Hepatocyte (in vitro differentiated cells): ENCODE measurements at regions not wholly inside any gene's neighbourhood (a gene's known extent, or its start where the extent isn't known, plus 50 kb on each side); places are given as distances from the start of the nearest gene placed in this dataset.

Experiments used
- DNase-seq: peaks from one replicate; pipeline ENCODE4 v3.0.0-alpha.2; 2016; ENCODE audit warnings: low spot score
- H2AFZ ChIP-seq: fragments of 200-600 bp; sonication (generic); 2 replicates; pipeline ENCODE4 v1.6.0; 2016; ENCODE audit warnings: antibody characterized with exemption, mild to moderate bottlenecking
- H3K27ac ChIP-seq: fragments of 200-600 bp; sonication (generic); 2 replicates; pipeline ENCODE4 v1.5.1; 2016; ENCODE audit warnings: mild to moderate bottlenecking
- H3K27me3 ChIP-seq: fragments of 200-600 bp; sonication (generic); 2 replicates; pipeline ENCODE4 v1.6.1; 2016
- H3K36me3 ChIP-seq: fragments of 200-600 bp; sonication (generic); replicated peaks from 2 replicates; pipeline ENCODE4 v1.5.1; 2016; ENCODE audit warnings: low read depth; ENCODE audit not compliant: insufficient read depth
- H3K4me1 ChIP-seq: fragments of 200-600 bp; sonication (generic); 2 replicates; pipeline ENCODE4 v1.5.1; 2016; ENCODE audit warnings: mild to moderate bottlenecking, moderate library complexity; ENCODE audit not compliant: insufficient read depth
- H3K4me2 ChIP-seq: fragments of 200-600 bp; sonication (generic); 2 replicates; pipeline ENCODE4 v1.6.0; 2016
- H3K4me3 ChIP-seq: fragments of 200-600 bp; sonication (generic); 2 replicates; pipeline ENCODE4 v1.5.1; 2016; ENCODE audit warnings: mild to moderate bottlenecking
- H3K79me2 ChIP-seq: fragments of 200-600 bp; sonication (generic); 2 replicates; pipeline ENCODE4 v1.6.0; 2017; ENCODE audit warnings: mild to moderate bottlenecking
- H3K9me2 ChIP-seq: fragments of 200-600 bp; sonication (generic); replicated peaks from 2 replicates; pipeline ENCODE4 v1.6.0; 2017; ENCODE audit warnings: mild to moderate bottlenecking; ENCODE audit not compliant: insufficient read depth
- H3K9me3 ChIP-seq: fragments of 200-600 bp; sonication (generic); 2 replicates; pipeline ENCODE4 v1.5.1; 2016; ENCODE audit warnings: low read depth, mild to moderate bottlenecking
- H4K20me1 ChIP-seq: fragments of 200-600 bp; sonication (generic); 2 replicates; pipeline ENCODE4 v1.6.0; 2016; ENCODE audit warnings: mild to moderate bottlenecking; ENCODE audit not compliant: insufficient read depth, poor library complexity, severe bottlenecking
- EZH2 ChIP-seq: fragments of 200-600 bp; sonication (generic); IDR thresholded peaks from 2 replicates; pipeline ENCODE4 v1.6.1; 2016; ENCODE audit warnings: antibody characterized with exemption, mild to moderate bottlenecking, borderline replicate concordance
- EZH2phosphoT487 ChIP-seq: fragments of 200-600 bp; sonication (generic); IDR thresholded peaks from one replicate; pipeline ENCODE4 v1.6.1; 2018; ENCODE audit warnings: antibody characterized with exemption, mild to moderate bottlenecking, low read depth, moderate library complexity; ENCODE audit not compliant: unreplicated experiment, severe bottlenecking
- WGBS: methylation state at CpG from one replicate; pipeline ENCODE4 v1.1.6; 2016; ENCODE audit warnings: low lambda C conversion rate; ENCODE audit errors: missing lambda C conversion rate; 5-methylcytosine and 5-hydroxymethylcytosine counted together
- TF ChIP-seq, protein P1 (sequence below): fragments of 200-600 bp; sonication (generic); IDR thresholded peaks from 2 replicates; pipeline ENCODE4 v1.5.1; 2016; ENCODE audit warnings: antibody characterized with exemption, mild to moderate bottlenecking; ENCODE audit not compliant: poor library complexity

- WGBS: 33% methylated on average over 12 of the region's 12 CpGs
- Histone ChIP-seq H3K4me3 (no peak overlapping the region), H3K36me3 (no peaks in the 10 kb centered on the region), H2AFZ (no peak overlapping the region), H3K4me1 (peaks cover 17% of the 10 kb centered on the region), H3K4me2 (peak overlapping the region; percentile 4), H3K9me2 (no peaks in the 10 kb centered on the region), H4K20me1 (no peaks in the 10 kb centered on the region), H3K9me3 (no peaks in the 10 kb centered on the region), H3K79me2 (no peaks in the 10 kb centered on the region), H3K27ac (peak overlapping the region; percentile 50), H3K27me3 (no peaks in the 10 kb centered on the region)
- peak; percentile 35 for DNase-seq
- TF ChIP-seq, protein P1, sequence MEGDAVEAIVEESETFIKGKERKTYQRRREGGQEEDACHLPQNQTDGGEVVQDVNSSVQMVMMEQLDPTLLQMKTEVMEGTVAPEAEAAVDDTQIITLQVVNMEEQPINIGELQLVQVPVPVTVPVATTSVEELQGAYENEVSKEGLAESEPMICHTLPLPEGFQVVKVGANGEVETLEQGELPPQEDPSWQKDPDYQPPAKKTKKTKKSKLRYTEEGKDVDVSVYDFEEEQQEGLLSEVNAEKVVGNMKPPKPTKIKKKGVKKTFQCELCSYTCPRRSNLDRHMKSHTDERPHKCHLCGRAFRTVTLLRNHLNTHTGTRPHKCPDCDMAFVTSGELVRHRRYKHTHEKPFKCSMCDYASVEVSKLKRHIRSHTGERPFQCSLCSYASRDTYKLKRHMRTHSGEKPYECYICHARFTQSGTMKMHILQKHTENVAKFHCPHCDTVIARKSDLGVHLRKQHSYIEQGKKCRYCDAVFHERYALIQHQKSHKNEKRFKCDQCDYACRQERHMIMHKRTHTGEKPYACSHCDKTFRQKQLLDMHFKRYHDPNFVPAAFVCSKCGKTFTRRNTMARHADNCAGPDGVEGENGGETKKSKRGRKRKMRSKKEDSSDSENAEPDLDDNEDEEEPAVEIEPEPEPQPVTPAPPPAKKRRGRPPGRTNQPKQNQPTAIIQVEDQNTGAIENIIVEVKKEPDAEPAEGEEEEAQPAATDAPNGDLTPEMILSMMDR: peak; percentile 30
- no peak for TF ChIP-seq EZH2
These were observed 85.0 kb upstream of the KCNJ15 start for GRCh38 chr21:38171723-38172344.

- no peaks in the 10 kb centered on the region for H3K9me2 ChIP-seq
- TF ChIP-seq, protein P1: no peak
- TF ChIP-seq EZH2phosphoT487 (no peak), EZH2 (no peak)
- peaks cover 17% of the 10 kb centered on the region for H3K4me1 ChIP-seq
- H3K79me2 ChIP-seq: no peaks in the 10 kb centered on the region
- no peaks in the 10 kb centered on the region for H3K9me3 ChIP-seq
- no peaks in the 10 kb centered on the region for H3K36me3 ChIP-seq
- no peak overlapping the region for H2AFZ ChIP-seq
- H4K20me1 ChIP-seq: no peaks in the 10 kb centered on the region
- DNase-seq: no peak
- 83% methylated on average over 3 of the region's 3 CpGs for WGBS
- no peaks in the 10 kb centered on the region for H3K27me3 ChIP-seq
- no peak overlapping the region for H3K27ac ChIP-seq
- H3K4me3 ChIP-seq: no peak overlapping the region
- no peak overlapping the region for H3K4me2 ChIP-seq
These were observed 83.3 kb upstream of the KCNJ15 start for GRCh38 chr21:38173276-38174035.

- H3K79me2 ChIP-seq: no peaks in the 10 kb centered on the region
- H3K4me1 ChIP-seq: peaks cover 17% of the 10 kb centered on the region
- no peaks in the 10 kb centered on the region for H3K9me2 ChIP-seq
- H3K36me3 ChIP-seq: no peaks in the 10 kb centered on the region
- H3K27me3 ChIP-seq: no peaks in the 10 kb centered on the region
- no peak overlapping the region for H2AFZ ChIP-seq
- TF ChIP-seq, protein P1: no peak
- TF ChIP-seq EZH2 (no peak), EZH2phosphoT487 (no peak)
- no peak overlapping the region for H3K27ac ChIP-seq
- no peak overlapping the region for H3K4me2 ChIP-seq
- no peaks in the 10 kb centered on the region for H4K20me1 ChIP-seq
- DNase-seq: no peak
- no peak overlapping the region for H3K4me3 ChIP-seq
- 55% methylated on average over 1 of the region's 1 CpG for WGBS
- H3K9me3 ChIP-seq: no peaks in the 10 kb centered on the region
These were observed 81.5 kb upstream of the KCNJ15 start for GRCh38 chr21:38175306-38175705.
